ENCODE measurements at regions not wholly inside any gene's neighbourhood (a gene's known extent, or its start where the extent isn't known, plus 50 kb on each side); places are given as distances from the start of the nearest gene placed in this dataset.

- Histone ChIP-seq H3K27me3 (ENCODE audit: control insufficient read depth, insufficient read depth, low read length) (no peaks in the 10 kb centered on the region), H3K4me3 (ENCODE audit: low read length in 3 of 3) (no peak overlapping the region), H3K4me1 (ENCODE audit: control insufficient read depth in 2 of 3, insufficient read depth in 2 of 3, low read depth in 1 of 3, low read length in 3 of 3) (no peaks in the 10 kb centered on the region), H3K9ac (ENCODE audit: low read length in 3 of 3) (no peak overlapping the region), H3K36me3 (ENCODE audit: control insufficient read depth in 2 of 3, insufficient read depth in 3 of 3, low read length in 3 of 3) (no peaks in the 10 kb centered on the region), H3K9me3 (ENCODE audit: control insufficient read depth in 2 of 3, insufficient read depth in 1 of 3, low read length in 3 of 3) (peaks cover 0 to 8% (median 0%) of the 10 kb centered on the region in 3 donors), H3K27ac (ENCODE audit: low read depth in 2 of 2, low read length in 2 of 2) (no peak overlapping the region)
- TF ChIP-seq, protein P1, sequence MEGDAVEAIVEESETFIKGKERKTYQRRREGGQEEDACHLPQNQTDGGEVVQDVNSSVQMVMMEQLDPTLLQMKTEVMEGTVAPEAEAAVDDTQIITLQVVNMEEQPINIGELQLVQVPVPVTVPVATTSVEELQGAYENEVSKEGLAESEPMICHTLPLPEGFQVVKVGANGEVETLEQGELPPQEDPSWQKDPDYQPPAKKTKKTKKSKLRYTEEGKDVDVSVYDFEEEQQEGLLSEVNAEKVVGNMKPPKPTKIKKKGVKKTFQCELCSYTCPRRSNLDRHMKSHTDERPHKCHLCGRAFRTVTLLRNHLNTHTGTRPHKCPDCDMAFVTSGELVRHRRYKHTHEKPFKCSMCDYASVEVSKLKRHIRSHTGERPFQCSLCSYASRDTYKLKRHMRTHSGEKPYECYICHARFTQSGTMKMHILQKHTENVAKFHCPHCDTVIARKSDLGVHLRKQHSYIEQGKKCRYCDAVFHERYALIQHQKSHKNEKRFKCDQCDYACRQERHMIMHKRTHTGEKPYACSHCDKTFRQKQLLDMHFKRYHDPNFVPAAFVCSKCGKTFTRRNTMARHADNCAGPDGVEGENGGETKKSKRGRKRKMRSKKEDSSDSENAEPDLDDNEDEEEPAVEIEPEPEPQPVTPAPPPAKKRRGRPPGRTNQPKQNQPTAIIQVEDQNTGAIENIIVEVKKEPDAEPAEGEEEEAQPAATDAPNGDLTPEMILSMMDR (IDR thresholded peaks at IDR 0.05; ENCODE audit: borderline replicate concordance, extremely low read depth, insufficient read depth) = no peak
- FAIRE-seq (no peak), DNase-seq (no peak)
- intact Hi-C loops (cut with DNase I) = no loop called here
These were observed 635.6 kb downstream of the PLA2G4A start for GRCh38 chr1:187464320-187464719.

DNA sequence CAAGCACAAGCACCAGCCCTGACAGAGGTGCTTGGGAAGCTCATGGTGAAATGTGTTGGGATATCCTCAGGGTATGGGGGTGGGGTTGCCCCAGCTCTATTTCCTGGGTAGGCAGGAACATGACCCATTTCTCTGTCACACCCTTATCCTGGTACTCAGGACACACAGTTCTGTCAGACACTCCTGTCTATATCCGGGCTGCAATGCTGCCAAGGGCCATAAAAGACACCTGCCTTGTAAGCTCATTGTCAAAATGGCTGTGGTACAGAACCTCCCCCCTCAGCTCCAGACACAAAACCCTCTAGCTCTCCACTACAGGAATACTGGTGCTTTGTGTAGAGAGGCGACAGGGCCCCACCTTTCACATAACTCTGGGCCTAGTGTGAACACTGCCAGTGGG is 636.7 kb downstream of the PLA2G4A start:
- Histone ChIP-seq H3K9me3 (ENCODE audit: control insufficient read depth in 2 of 3, insufficient read depth in 1 of 3, low read length in 3 of 3) (peaks cover 0 to 8% (median 0%) of the 10 kb centered on the region in 3 donors), H3K9ac (ENCODE audit: low read length in 3 of 3) (no peak overlapping the region), H3K36me3 (ENCODE audit: control insufficient read depth in 2 of 3, insufficient read depth in 3 of 3, low read length in 3 of 3) (no peaks in the 10 kb centered on the region), H3K27me3 (ENCODE audit: control insufficient read depth, insufficient read depth, low read length) (no peaks in the 10 kb centered on the region), H3K27ac (ENCODE audit: low read depth in 2 of 2, low read length in 2 of 2) (no peak overlapping the region), H3K4me1 (ENCODE audit: control insufficient read depth in 2 of 3, insufficient read depth in 2 of 3, low read depth in 1 of 3, low read length in 3 of 3) (no peaks in the 10 kb centered on the region), H3K4me3 (ENCODE audit: low read length in 3 of 3) (no peak overlapping the region)
- intact Hi-C loops (cut with DNase I) = no loop called here
- DNase-seq = no peak
- TF ChIP-seq, protein P1 (IDR thresholded peaks at IDR 0.05; ENCODE audit: borderline replicate concordance, extremely low read depth, insufficient read depth) = no peak
- no peak for FAIRE-seq

GRCh38 chr1:187469836-187470235 is 641.1 kb downstream of the PLA2G4A start:
- Histone ChIP-seq H3K9ac (ENCODE audit: low read length in 3 of 3) (no peak overlapping the region), H3K27ac (ENCODE audit: low read depth in 2 of 2, low read length in 2 of 2) (no peak overlapping the region), H3K4me3 (ENCODE audit: low read length in 3 of 3) (no peak overlapping the region), H3K36me3 (ENCODE audit: control insufficient read depth in 2 of 3, insufficient read depth in 3 of 3, low read length in 3 of 3) (no peaks in the 10 kb centered on the region), H3K9me3 (ENCODE audit: control insufficient read depth in 2 of 3, insufficient read depth in 1 of 3, low read length in 3 of 3) (peaks cover 0 to 5% (median 0%) of the 10 kb centered on the region in 3 donors), H3K4me1 (ENCODE audit: control insufficient read depth in 2 of 3, insufficient read depth in 2 of 3, low read depth in 1 of 3, low read length in 3 of 3) (no peaks in the 10 kb centered on the region), H3K27me3 (ENCODE audit: control insufficient read depth, insufficient read depth, low read length) (no peaks in the 10 kb centered on the region)
- FAIRE-seq (no peak), DNase-seq (no peak)
- intact Hi-C loops (cut with DNase I) = no loop called here
- TF ChIP-seq, protein P1 (IDR thresholded peaks at IDR 0.05; ENCODE audit: borderline replicate concordance, extremely low read depth, insufficient read depth) = no peak

- Histone ChIP-seq H3K36me3 (ENCODE audit: control insufficient read depth in 2 of 3, insufficient read depth in 3 of 3, low read length in 3 of 3) (no peaks in the 10 kb centered on the region), H3K9me3 (ENCODE audit: control insufficient read depth in 2 of 3, insufficient read depth in 1 of 3, low read length in 3 of 3) (no peaks in the 10 kb centered on the region), H3K4me1 (ENCODE audit: control insufficient read depth in 2 of 3, insufficient read depth in 2 of 3, low read depth in 1 of 3, low read length in 3 of 3) (no peaks in the 10 kb centered on the region), H3K9ac (ENCODE audit: low read length in 3 of 3) (no peak overlapping the region), H3K4me3 (ENCODE audit: low read length in 3 of 3) (no peak overlapping the region), H3K27me3 (ENCODE audit: control insufficient read depth, insufficient read depth, low read length) (no peaks in the 10 kb centered on the region), H3K27ac (ENCODE audit: low read depth in 2 of 2, low read length in 2 of 2) (no peak overlapping the region)
- FAIRE-seq (no peak), DNase-seq (no peak)
- intact Hi-C loops (cut with DNase I) = no loop called here
- TF ChIP-seq, protein P1 (IDR thresholded peaks at IDR 0.05; ENCODE audit: borderline replicate concordance, extremely low read depth, insufficient read depth) = no peak
These were observed 642.8 kb downstream of the PLA2G4A start for GRCh38 chr1:187471555-187471954.
